Trophoblast cell (in vitro differentiated cells and primary cell): ENCODE measurements at regions not wholly inside any gene's neighbourhood (a gene's known extent, or its start where the extent isn't known, plus 50 kb on each side); places are given as distances from the start of the nearest gene placed in this dataset.

Experiments used
- DNase-seq, 2 donors: peaks; one replicate each; pipeline ENCODE4 v3.0.0-alpha.2; 2016
- H2AFZ ChIP-seq: 2 replicates; pipeline ENCODE4 v1.6.1; 2013; ENCODE audit warnings: low read length, moderate library complexity, mild to moderate bottlenecking; ENCODE audit not compliant: insufficient read depth, poor library complexity
- H2AK5ac ChIP-seq: 2 replicates; pipeline ENCODE4 v1.6.1; 2013; ENCODE audit warnings: mild to moderate bottlenecking, low read length
- H2BK120ac ChIP-seq: 2 replicates; pipeline ENCODE4 v1.6.1; 2013; ENCODE audit warnings: low read length, mild to moderate bottlenecking, moderate library complexity; ENCODE audit not compliant: insufficient read depth, poor library complexity
- H2BK12ac ChIP-seq: 2 replicates; pipeline ENCODE4 v1.6.1; 2013; ENCODE audit warnings: mild to moderate bottlenecking, low read length, moderate library complexity
- H2BK5ac ChIP-seq: 2 replicates; pipeline ENCODE4 v1.6.1; 2013; ENCODE audit warnings: low read length, low read depth, moderate library complexity, mild to moderate bottlenecking; ENCODE audit not compliant: poor library complexity
- H3K14ac ChIP-seq: 2 replicates; pipeline ENCODE4 v1.6.1; 2013; ENCODE audit warnings: mild to moderate bottlenecking, low read length
- H3K18ac ChIP-seq: 2 replicates; pipeline ENCODE4 v1.6.1; 2013; ENCODE audit warnings: mild to moderate bottlenecking, low read length
- H3K23ac ChIP-seq: 2 replicates; pipeline ENCODE4 v1.6.1; 2013; ENCODE audit warnings: low read length
- H3K27ac ChIP-seq: 2 replicates; pipeline ENCODE4 v1.5.1; 2013; ENCODE audit warnings: low read depth, mild to moderate bottlenecking, inconsistent platforms, low read length, moderate library complexity
- H3K27me3 ChIP-seq: 2 replicates; pipeline ENCODE4 v1.6.1; 2013; ENCODE audit warnings: inconsistent platforms, mild to moderate bottlenecking, low read length, moderate library complexity; ENCODE audit not compliant: insufficient read depth
- H3K36me3 ChIP-seq, 2 experiments: 1 replicate in 1 of 2; 2 replicates in 1 of 2; pipeline ENCODE4 v1.6.1; 2013; ENCODE audit warnings: low read length in 2 of 2, mild to moderate bottlenecking in 2 of 2, moderate library complexity in 1 of 2; ENCODE audit not compliant: insufficient read depth in 2 of 2, control insufficient read depth in 1 of 2
- H3K4ac ChIP-seq: 2 replicates; pipeline ENCODE4 v1.6.1; 2013; ENCODE audit warnings: low read depth, mild to moderate bottlenecking, low read length, moderate library complexity
- H3K4me1 ChIP-seq, 2 experiments: 1 replicate in 1 of 2; 2 replicates in 1 of 2; pipeline ENCODE4 v1.6.1; 2013; ENCODE audit warnings: low read length in 2 of 2, mild to moderate bottlenecking in 2 of 2, moderate library complexity in 1 of 2; ENCODE audit not compliant: insufficient read depth in 2 of 2, control insufficient read depth in 1 of 2
- H3K4me2 ChIP-seq: 2 replicates; pipeline ENCODE4 v1.6.1; 2013; ENCODE audit warnings: inconsistent platforms, mild to moderate bottlenecking, low read length, moderate library complexity
- H3K4me3 ChIP-seq: 2 replicates; pipeline ENCODE4 v1.5.1; 2013; ENCODE audit warnings: mild to moderate bottlenecking, low read depth, low read length, inconsistent platforms
- H3K79me1 ChIP-seq: one replicate; pipeline ENCODE4 v1.6.1; 2013; ENCODE audit warnings: low read length
- H3K79me2 ChIP-seq: 2 replicates; pipeline ENCODE4 v1.6.1; 2013; ENCODE audit warnings: low read length, mild to moderate bottlenecking; ENCODE audit not compliant: control insufficient read depth, insufficient read depth, poor library complexity
- H3K9ac ChIP-seq: 2 replicates; pipeline ENCODE4 v1.6.1; 2013; ENCODE audit warnings: mild to moderate bottlenecking, low read length
- H3K9me3 ChIP-seq: 2 replicates; pipeline ENCODE4 v1.6.1; 2013; ENCODE audit warnings: low read depth, mild to moderate bottlenecking, control low read depth, inconsistent platforms, low read length; ENCODE audit not compliant: insufficient read depth
- H4K12ac ChIP-seq: 2 replicates; pipeline ENCODE4 v1.6.1; 2013; ENCODE audit warnings: low read depth, mild to moderate bottlenecking, low read length, moderate library complexity
- H4K8ac ChIP-seq: 2 replicates; pipeline ENCODE4 v1.6.1; 2013; ENCODE audit warnings: low read depth, mild to moderate bottlenecking, low read length, moderate library complexity
- H4K91ac ChIP-seq: one replicate; pipeline ENCODE4 v1.6.1; 2013; ENCODE audit warnings: low read depth, mild to moderate bottlenecking, low read length, moderate library complexity
- WGBS: extraction: QIAGEN DNeasy Blood & Tissue Kit; methylation state at CpG from one replicate; pipeline ENCODE4 v1.1.7; 2013; ENCODE audit warnings: missing lambda C conversion rate; ENCODE audit not compliant: insufficient read length, insufficient coverage; ENCODE audit errors: extremely low coverage; 5-methylcytosine and 5-hydroxymethylcytosine counted together

GRCh38 chr14:101458741-101459550 is 102.3 kb upstream of the DIO3 start:
- peaks cover 21 to 29% of the 10 kb centered on the region in 2 experiments for H3K4me1 ChIP-seq

GRCh38 chr14:101459551-101459900 is 101.8 kb upstream of the DIO3 start:
- no peak overlapping the region for H3K14ac ChIP-seq
- WGBS, result no CpG with 5 or more reads among the region's 14 CpGs
- H3K9ac ChIP-seq, result no peak overlapping the region
- no peaks in the 10 kb centered on the region for H3K36me3 ChIP-seq
- H2BK120ac ChIP-seq, result peak overlapping the region; percentile 26
- H2AK5ac ChIP-seq, result no peak overlapping the region
- H3K79me2 ChIP-seq, result peaks cover 4% of the 10 kb centered on the region
- H4K8ac ChIP-seq, result peak overlapping the region; percentile 90
- H4K12ac ChIP-seq, result no peak overlapping the region
- peak overlapping the region; percentile 77 for H2AFZ ChIP-seq
- H3K4me3 ChIP-seq, result peak overlapping the region; percentile 61
- H3K79me1 ChIP-seq, result peaks cover 20% of the 10 kb centered on the region
- DNase-seq, result no peak
- H3K4me2 ChIP-seq, result peak overlapping the region; percentile 66
- H3K27me3 ChIP-seq, result no peaks in the 10 kb centered on the region
- H2BK5ac ChIP-seq, result peak overlapping the region; percentile 22
- H3K27ac ChIP-seq, result peak overlapping the region; percentile 76
- H4K91ac ChIP-seq, result peak overlapping the region; percentile 97
- no peak overlapping the region for H3K23ac ChIP-seq
- peak overlapping the region; percentile 56 for H3K18ac ChIP-seq
- peaks cover 2% of the 10 kb centered on the region for H3K9me3 ChIP-seq
- H2BK12ac ChIP-seq, result no peak overlapping the region
- H3K4ac ChIP-seq, result peak overlapping the region; percentile 26
- H3K4me1 ChIP-seq, result peaks cover 21 to 29% of the 10 kb centered on the region in 2 experiments

More at GRCh38 chr14:101458741-101459550, 102.3 kb upstream of the DIO3 start:
- peak overlapping the region; percentile 66 for H3K4me2 ChIP-seq
- H4K91ac ChIP-seq, result peak overlapping the region; percentile 97
- peak overlapping the region; percentile 80 for H3K14ac ChIP-seq
- H3K4ac ChIP-seq, result peak overlapping the region; percentile 26
- H2BK12ac ChIP-seq, result peak overlapping the region; percentile 79
- peak overlapping the region; percentile 77 for H3K18ac ChIP-seq
- H3K27me3 ChIP-seq, result no peaks in the 10 kb centered on the region
- H3K79me2 ChIP-seq, result peaks cover 4% of the 10 kb centered on the region
- no peak overlapping the region for H3K23ac ChIP-seq
- peak overlapping the region; percentile 90 for H4K8ac ChIP-seq
- peaks cover 2% of the 10 kb centered on the region for H3K9me3 ChIP-seq
- no peaks in the 10 kb centered on the region for H3K36me3 ChIP-seq
- peak overlapping the region; percentile 44 for H3K9ac ChIP-seq
- WGBS, result no CpG with 5 or more reads among the region's 92 CpGs
- peak overlapping the region; percentile 57 for H4K12ac ChIP-seq
- H2AFZ ChIP-seq, result peak overlapping the region; percentile 77
- peaks cover 20% of the 10 kb centered on the region for H3K79me1 ChIP-seq
- DNase-seq, result no peak
- peak overlapping the region; percentile 61 for H3K4me3 ChIP-seq
- H2BK5ac ChIP-seq, result peak overlapping the region; percentile 80
- peak overlapping the region; percentile 88 for H2BK120ac ChIP-seq
- H3K27ac ChIP-seq, result peak overlapping the region; percentile 76
- H2AK5ac ChIP-seq, result peak overlapping the region; percentile 67

GRCh38 chr14:101460521-101460920 is 100.8 kb upstream of the DIO3 start:
- no peak overlapping the region for H3K4ac ChIP-seq
- H3K79me2 ChIP-seq, result peaks cover 4% of the 10 kb centered on the region
- peaks cover 2% of the 10 kb centered on the region for H3K9me3 ChIP-seq
- peaks cover 20% of the 10 kb centered on the region for H3K79me1 ChIP-seq
- H2BK120ac ChIP-seq, result peak overlapping the region; percentile 47
- DNase-seq, result no peak
- peaks cover 23 to 29% of the 10 kb centered on the region in 2 experiments for H3K4me1 ChIP-seq
- H4K91ac ChIP-seq, result peak overlapping the region; percentile 19
- WGBS, result no CpG with 5 or more reads among the region's 6 CpGs
- peak overlapping the region; percentile 24 for H2BK5ac ChIP-seq
- H2BK12ac ChIP-seq, result no peak overlapping the region
- H3K27me3 ChIP-seq, result no peaks in the 10 kb centered on the region
- no peak overlapping the region for H2AFZ ChIP-seq
- H3K4me3 ChIP-seq, result no peak overlapping the region
- no peaks in the 10 kb centered on the region for H3K36me3 ChIP-seq
- H2AK5ac ChIP-seq, result peak overlapping the region; percentile 9
- H3K27ac ChIP-seq, result peak overlapping the region; percentile 66
- peak overlapping the region; percentile 10 for H3K4me2 ChIP-seq
- H3K23ac ChIP-seq, result no peak overlapping the region
- no peak overlapping the region for H4K12ac ChIP-seq
- H3K14ac ChIP-seq, result peak overlapping the region; percentile 16
- no peak overlapping the region for H3K18ac ChIP-seq
- no peak overlapping the region for H4K8ac ChIP-seq
- H3K9ac ChIP-seq, result no peak overlapping the region

GRCh38 chr14:101460986-101461750 is 100.1 kb upstream of the DIO3 start:
- no peak overlapping the region for H4K12ac ChIP-seq
- H2BK12ac ChIP-seq, result peak overlapping the region; percentile 14
- peak overlapping the region; percentile 79 for H2BK5ac ChIP-seq
- peak overlapping the region; percentile 10 for H3K4me2 ChIP-seq
- H2AFZ ChIP-seq, result no peak overlapping the region
- H2AK5ac ChIP-seq, result peak overlapping the region; percentile 42
- H3K79me1 ChIP-seq, result peaks cover 20% of the 10 kb centered on the region
- H3K36me3 ChIP-seq, result no peaks in the 10 kb centered on the region
- H3K14ac ChIP-seq, result peak overlapping the region; percentile 67
- no peak overlapping the region for H3K23ac ChIP-seq
- peaks cover 4% of the 10 kb centered on the region for H3K79me2 ChIP-seq
- no peaks in the 10 kb centered on the region for H3K27me3 ChIP-seq
- no peak overlapping the region for H3K4me3 ChIP-seq
- H3K9ac ChIP-seq, result no peak overlapping the region
- peak overlapping the region; percentile 58 for H4K91ac ChIP-seq
- H2BK120ac ChIP-seq, result peak overlapping the region; percentile 81
- peak overlapping the region; percentile 70 for H4K8ac ChIP-seq
- peaks cover 2% of the 10 kb centered on the region for H3K9me3 ChIP-seq
- peaks cover 24 to 29% of the 10 kb centered on the region in 2 experiments for H3K4me1 ChIP-seq
- H3K27ac ChIP-seq, result peak overlapping the region; percentile 66
- H3K4ac ChIP-seq, result peak overlapping the region; percentile 32
- DNase-seq, result no peak
- no CpG with 5 or more reads among the region's 12 CpGs for WGBS
- peak overlapping the region; percentile 39 for H3K18ac ChIP-seq
